MM.1S (cell line): ENCODE measurements at regions not wholly inside any gene's neighbourhood (a gene's known extent, or its start where the extent isn't known, plus 50 kb on each side); places are given as distances from the start of the nearest gene placed in this dataset.

Source experiments
- CTCF ChIP-seq: fragments of 300-600 bp; sonication (generic); IDR thresholded peaks from 2 replicates; pipeline ENCODE4 v1.5.1; 2016; ENCODE audit warnings: antibody characterized with exemption, low read length, mixed read lengths
- EZH2 ChIP-seq: fragments of 300-600 bp; sonication (generic); optimal IDR thresholded peaks from 2 replicates; pipeline ENCODE3; 2017; ENCODE audit warnings: low read depth, mild to moderate bottlenecking, antibody characterized with exemption, low read length, mixed read lengths
- EZH2phosphoT487 ChIP-seq: fragments of 300-600 bp; sonication (generic); IDR thresholded peaks from 2 replicates; pipeline ENCODE4 v1.6.1; 2018; ENCODE audit warnings: antibody characterized with exemption, low read length

- TF ChIP-seq CTCF (no peak), EZH2 (no peak), EZH2phosphoT487 (no peak)
Measured at GRCh38 chrX:40199704-40200103, 101.9 kb upstream of the BCOR start.
